ENCODE measurements at regions not wholly inside any gene's neighbourhood (a gene's known extent, or its start where the extent isn't known, plus 50 kb on each side); places are given as distances from the start of the nearest gene placed in this dataset.

DNA sequence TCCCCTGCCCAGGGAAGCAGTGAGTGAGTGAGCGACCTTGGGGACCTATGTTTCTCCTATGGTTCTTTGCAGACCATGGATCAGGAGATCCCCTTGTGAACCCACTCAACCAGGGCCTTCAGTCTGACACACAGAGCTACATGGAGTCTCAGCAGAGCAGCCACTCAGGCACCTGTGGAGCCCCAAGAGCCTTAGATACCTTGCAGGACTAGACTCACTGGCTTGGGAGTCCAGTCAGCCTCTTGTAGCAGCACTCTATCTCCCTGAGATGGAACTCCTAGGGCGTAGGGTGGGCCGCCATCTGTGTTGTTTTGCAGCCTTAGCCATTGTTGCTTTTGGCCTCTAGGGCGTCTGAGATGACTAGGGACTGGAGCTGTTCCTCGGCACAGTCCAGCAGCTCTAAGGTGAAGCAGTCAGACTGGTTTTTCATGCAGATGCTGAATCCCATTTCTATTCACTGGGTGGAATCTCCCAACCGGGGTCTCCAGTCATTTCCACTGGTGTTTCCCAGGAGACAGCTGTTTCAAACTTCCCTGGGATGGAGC is 284.6 kb upstream of the RPS23 start (continued):
- TF ChIP-seq NRF1 (conservative IDR thresholded peaks at IDR 0.05; ENCODE audit: low read depth, low read length) (no peak), POLR2AphosphoS5 (IDR thresholded peaks at IDR 0.05; ENCODE audit: low read length) (no peak), ZNF217 (IDR thresholded peaks at IDR 0.05) (no peak), KDM1A (IDR thresholded peaks at IDR 0.05; ENCODE audit: borderline replicate concordance) (no peak), MYC (IDR thresholded peaks at IDR 0.05; ENCODE audit: insufficient read depth, insufficient read length, insufficient replicate concordance, low read length, severe bottlenecking) (no peak), POLR2A (IDR thresholded peaks at IDR 0.05; ENCODE audit: low read depth, low read length) (no peak), SREBF2 (IDR thresholded peaks at IDR 0.05; ENCODE audit: low read length) (no peak), ASH2L (IDR thresholded peaks at IDR 0.05; ENCODE audit: borderline replicate concordance, low read depth) (no peak)
- TF ChIP-seq, protein P1, sequence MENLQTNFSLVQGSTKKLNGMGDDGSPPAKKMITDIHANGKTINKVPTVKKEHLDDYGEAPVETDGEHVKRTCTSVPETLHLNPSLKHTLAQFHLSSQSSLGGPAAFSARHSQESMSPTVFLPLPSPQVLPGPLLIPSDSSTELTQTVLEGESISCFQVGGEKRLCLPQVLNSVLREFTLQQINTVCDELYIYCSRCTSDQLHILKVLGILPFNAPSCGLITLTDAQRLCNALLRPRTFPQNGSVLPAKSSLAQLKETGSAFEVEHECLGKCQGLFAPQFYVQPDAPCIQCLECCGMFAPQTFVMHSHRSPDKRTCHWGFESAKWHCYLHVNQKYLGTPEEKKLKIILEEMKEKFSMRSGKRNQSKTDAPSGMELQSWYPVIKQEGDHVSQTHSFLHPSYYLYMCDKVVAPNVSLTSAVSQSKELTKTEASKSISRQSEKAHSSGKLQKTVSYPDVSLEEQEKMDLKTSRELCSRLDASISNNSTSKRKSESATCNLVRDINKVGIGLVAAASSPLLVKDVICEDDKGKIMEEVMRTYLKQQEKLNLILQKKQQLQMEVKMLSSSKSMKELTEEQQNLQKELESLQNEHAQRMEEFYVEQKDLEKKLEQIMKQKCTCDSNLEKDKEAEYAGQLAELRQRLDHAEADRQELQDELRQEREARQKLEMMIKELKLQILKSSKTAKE (IDR thresholded peaks at IDR 0.05; ENCODE audit: low read depth, poor library complexity, severe bottlenecking) = no peak
- TF ChIP-seq, protein P2, sequence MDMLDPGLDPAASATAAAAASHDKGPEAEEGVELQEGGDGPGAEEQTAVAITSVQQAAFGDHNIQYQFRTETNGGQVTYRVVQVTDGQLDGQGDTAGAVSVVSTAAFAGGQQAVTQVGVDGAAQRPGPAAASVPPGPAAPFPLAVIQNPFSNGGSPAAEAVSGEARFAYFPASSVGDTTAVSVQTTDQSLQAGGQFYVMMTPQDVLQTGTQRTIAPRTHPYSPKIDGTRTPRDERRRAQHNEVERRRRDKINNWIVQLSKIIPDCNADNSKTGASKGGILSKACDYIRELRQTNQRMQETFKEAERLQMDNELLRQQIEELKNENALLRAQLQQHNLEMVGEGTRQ (IDR thresholded peaks at IDR 0.05; ENCODE audit: borderline replicate concordance, low read depth, low read length) = no peak

DNA sequence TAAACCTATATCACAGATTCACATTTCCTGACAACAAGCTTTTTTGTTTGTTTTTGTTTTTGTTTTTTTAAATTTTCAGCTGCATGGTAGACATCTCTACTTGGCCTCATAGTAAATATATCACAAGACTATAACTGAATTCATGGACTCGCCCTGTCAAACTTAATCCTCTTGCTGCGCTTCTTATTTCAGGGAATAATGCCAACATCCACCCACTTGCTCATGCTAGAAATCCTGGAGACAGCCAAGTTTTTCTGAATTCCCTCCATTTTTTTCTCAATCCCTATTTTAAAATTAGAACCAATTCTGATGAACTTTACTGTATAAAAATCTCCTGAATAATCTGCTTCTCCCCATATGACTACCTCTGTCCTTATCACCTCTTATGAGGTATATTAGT is 283.6 kb upstream of the RPS23 start:
- Histone ChIP-seq H3K36me3 (ENCODE audit: control insufficient read depth in 2 of 2, insufficient read depth in 2 of 2, low read length in 1 of 2) (no peaks in the 10 kb centered on the region), H4K20me1 (ENCODE audit: control insufficient read depth, insufficient read depth) (no peaks in the 10 kb centered on the region), H3K27ac (ENCODE audit: control insufficient read depth, insufficient read depth) (no peak overlapping the region), H3K4me1 (ENCODE audit: control insufficient read depth, insufficient read depth, low read length) (no peaks in the 10 kb centered on the region), H3K9ac (ENCODE audit: control insufficient read depth, insufficient read depth, low read length) (no peak overlapping the region), H3K79me2 (ENCODE audit: control insufficient read depth, insufficient read depth, low read length) (no peaks in the 10 kb centered on the region), H3K9me3 (replicated peaks; ENCODE audit: control insufficient read depth, insufficient read depth, low read length) (no peaks in the 10 kb centered on the region), H2AFZ (ENCODE audit: control insufficient read depth, low read depth, low read length) (no peak overlapping the region), H3K4me3 (no peak overlapping the region), H3K27me3 (replicated peaks in 1 of 2; ENCODE audit: control insufficient read depth in 2 of 2, insufficient read depth in 2 of 2, low read length in 1 of 2) (no peaks in the 10 kb centered on the region), H3K4me2 (ENCODE audit: control insufficient read depth, insufficient read depth) (no peak overlapping the region)
- ATAC-seq = no peak
- no peak for DNase-seq (ENCODE audit: low read depth, low spot score)
- 35% methylated on average over 2 of the region's 2 CpGs for WGBS (ENCODE audit: insufficient coverage, insufficient replicate concordance, low lambda C conversion rate, missing lambda C conversion rate)
- no peak for FAIRE-seq
- in situ Hi-C loops (cut with MboI) = no loop called here
- BruUV-seq (replicated peaks) = no TSS peak
- RAD21 ChIA-PET (ENCODE audit: unreplicated experiment) = no interaction called here
- CTCF ChIA-PET = no interaction called here
- intact Hi-C loops (cut with micrococcal nuclease; ENCODE audit: unreplicated experiment) = no loop called here
- SMC1A ChIA-PET (ENCODE audit: uncharacterized antibody, unreplicated experiment) = interaction anchor here (1.5 kb wide), 1 partner anchor 14 kb away, joined by 4 read pairs; no protein-coding TSS in a partner anchor
- POLR2A ChIA-PET = no interaction called here
- TF ChIP-seq SRF (IDR thresholded peaks at IDR 0.05; ENCODE audit: low read depth in 2 of 2, low read length in 2 of 2) = no peak
- TF ChIP-seq, protein P2 (IDR thresholded peaks at IDR 0.05; ENCODE audit: borderline replicate concordance, low read depth, low read length) = no peak
- no peak for TF ChIP-seq PML (IDR thresholded peaks at IDR 0.05; ENCODE audit: low read length)
- no peak for TF ChIP-seq RFX5 (IDR thresholded peaks at IDR 0.05; ENCODE audit: low read depth, low read length)
- no peak for TF ChIP-seq FOXM1 (IDR thresholded peaks at IDR 0.05; ENCODE audit: low read depth, low read length)
- TF ChIP-seq CBX5 (IDR thresholded peaks at IDR 0.05; ENCODE audit: low read depth) = no peak
- TF ChIP-seq TCF7 (IDR thresholded peaks at IDR 0.05; ENCODE audit: borderline replicate concordance) = no peak
- no peak for TF ChIP-seq MYB (IDR thresholded peaks at IDR 0.05; ENCODE audit: borderline replicate concordance, low read depth, low read length)
- no peak for TF ChIP-seq KAT2A (conservative IDR thresholded peaks at IDR 0.05; ENCODE audit: control insufficient read depth, low read depth, low read length)

Measured in GM12878 (cell line).